Ishikawa (cell line): ENCODE measurements at regions not wholly inside any gene's neighbourhood (a gene's known extent, or its start where the extent isn't known, plus 50 kb on each side); places are given as distances from the start of the nearest gene placed in this dataset.

Experiments used
- CEBPB ChIP-seq: IDR thresholded peaks from 2 replicates; pipeline ENCODE4 v1.6.1; 2012
- CREB1 ChIP-seq: IDR thresholded peaks from 2 replicates; pipeline ENCODE4 v1.6.1; 2012; ENCODE audit warnings: low read depth
- EGR1 ChIP-seq: IDR thresholded peaks from 2 replicates; pipeline ENCODE4 v1.6.1; 2012
- EP300 ChIP-seq: IDR thresholded peaks from 2 replicates; pipeline ENCODE4 v1.6.1; 2012; ENCODE audit warnings: borderline replicate concordance
- FOXM1 ChIP-seq: IDR thresholded peaks from 2 replicates; pipeline ENCODE4 v1.6.1; 2012; ENCODE audit warnings: low read depth, borderline replicate concordance
- MAX ChIP-seq: IDR thresholded peaks from 2 replicates; pipeline ENCODE4 v1.6.1; 2012
- NFIC ChIP-seq: IDR thresholded peaks from 2 replicates; pipeline ENCODE4 v1.6.1; 2012
- RAD21 ChIP-seq: IDR thresholded peaks from 2 replicates; pipeline ENCODE4 v1.6.1; 2012; ENCODE audit warnings: low read depth
- REST ChIP-seq: IDR thresholded peaks from 2 replicates; pipeline ENCODE4 v1.6.1; 2012; ENCODE audit warnings: low read depth, mild to moderate bottlenecking
- TAF1 ChIP-seq: IDR thresholded peaks from 2 replicates; pipeline ENCODE4 v1.6.1; 2012; ENCODE audit warnings: low read depth, mild to moderate bottlenecking
- TCF12 ChIP-seq: IDR thresholded peaks from 2 replicates; pipeline ENCODE4 v1.6.1; 2012; ENCODE audit warnings: low read depth
- TEAD4 ChIP-seq: IDR thresholded peaks from 2 replicates; pipeline ENCODE4 v1.6.1; 2012
- USF1 ChIP-seq: IDR thresholded peaks from 2 replicates; pipeline ENCODE4 v1.6.1; 2012
- YY1 ChIP-seq: IDR thresholded peaks from 2 replicates; pipeline ENCODE4 v1.6.1; 2012; ENCODE audit warnings: low read depth
- ZBTB7A ChIP-seq: IDR thresholded peaks from 2 replicates; pipeline ENCODE4 v1.6.1; 2012; ENCODE audit warnings: low read depth

GRCh38 chr1:78830321-78830720 lies 176.2 kb downstream of the ADGRL4 start:
- TF ChIP-seq TAF1 = no peak
- TF ChIP-seq TCF12 = no peak
- TF ChIP-seq MAX = no peak
- TF ChIP-seq TEAD4 = no peak
- TF ChIP-seq USF1 = no peak
- no peak for TF ChIP-seq EGR1
- TF ChIP-seq EP300 = no peak
- TF ChIP-seq ZBTB7A = no peak
- no peak for TF ChIP-seq YY1
- TF ChIP-seq REST = no peak
- no peak for TF ChIP-seq CREB1
- TF ChIP-seq CEBPB = no peak
- no peak for TF ChIP-seq NFIC
- no peak for TF ChIP-seq FOXM1
- no peak for TF ChIP-seq RAD21

- TF ChIP-seq EP300 = no peak
- TF ChIP-seq TCF12 = no peak
- no peak for TF ChIP-seq USF1
- no peak for TF ChIP-seq MAX
- no peak for TF ChIP-seq CREB1
- TF ChIP-seq CEBPB = no peak
- TF ChIP-seq REST = no peak
- TF ChIP-seq TEAD4 = no peak
- no peak for TF ChIP-seq YY1
- TF ChIP-seq EGR1 = no peak
- no peak for TF ChIP-seq FOXM1
Measured at GRCh38 chr1:78831731-78832360, 174.7 kb downstream of the ADGRL4 start.

GRCh38 chr1:78833491-78833890 lies 173.0 kb downstream of the ADGRL4 start:
- peak; percentile 47; the same call in 1 of the 2 replicates for TF ChIP-seq NFIC
- no peak for TF ChIP-seq TAF1

GRCh38 chr1:78834201-78834741 lies 172.3 kb downstream of the ADGRL4 start:
- TF ChIP-seq CEBPB = no peak

GRCh38 chr1:78836726-78837125 lies 169.8 kb downstream of the ADGRL4 start:
- TF ChIP-seq YY1 (no peak), FOXM1 (no peak), REST (no peak), MAX (no peak), NFIC (no peak), TEAD4 (no peak), EGR1 (no peak), TAF1 (no peak)
